HG02840 (cell line): ENCODE measurements at regions not wholly inside any gene's neighbourhood (a gene's known extent, or its start where the extent isn't known, plus 50 kb on each side); places are given as distances from the start of the nearest gene placed in this dataset.

Experiments used
- ATAC-seq: cut with Tn5 transposase; IDR thresholded peaks from one replicate; pipeline ENCODE4 v1.9.1; 2021; ENCODE audit warnings: mild to moderate bottlenecking, moderate library complexity, moderate number of reproducible peaks; ENCODE audit not compliant: unreplicated experiment, low FRiP score

DNA sequence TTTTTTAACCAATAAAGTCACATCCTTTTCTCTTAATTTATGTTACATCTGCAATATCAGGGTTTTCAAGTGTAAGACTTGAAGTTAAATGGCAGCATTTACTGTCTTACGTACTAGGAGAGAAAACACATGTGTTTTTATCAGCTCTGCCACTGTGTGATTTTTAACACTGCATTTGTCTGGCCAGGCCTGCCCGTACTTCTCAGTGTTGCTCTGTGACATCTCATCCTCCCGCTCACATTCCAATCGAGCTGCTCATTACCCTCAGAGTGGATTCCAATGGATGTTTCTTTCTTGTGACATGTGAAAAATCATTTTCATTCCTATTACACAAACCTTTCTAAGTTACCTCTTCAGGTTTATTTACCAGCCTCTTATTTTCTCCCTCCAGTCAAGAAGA lies 420.3 kb downstream of the FAT4 start:
- no peak for ATAC-seq

- no peak for ATAC-seq
These were observed 421.3 kb downstream of the FAT4 start for GRCh38 chr4:125736057-125736456.

- ATAC-seq: no peak
These were observed 425.0 kb downstream of the FAT4 start for GRCh38 chr4:125739760-125740159.

- ATAC-seq: no peak
These were observed 427.2 kb downstream of the FAT4 start for GRCh38 chr4:125741825-125742452.

DNA sequence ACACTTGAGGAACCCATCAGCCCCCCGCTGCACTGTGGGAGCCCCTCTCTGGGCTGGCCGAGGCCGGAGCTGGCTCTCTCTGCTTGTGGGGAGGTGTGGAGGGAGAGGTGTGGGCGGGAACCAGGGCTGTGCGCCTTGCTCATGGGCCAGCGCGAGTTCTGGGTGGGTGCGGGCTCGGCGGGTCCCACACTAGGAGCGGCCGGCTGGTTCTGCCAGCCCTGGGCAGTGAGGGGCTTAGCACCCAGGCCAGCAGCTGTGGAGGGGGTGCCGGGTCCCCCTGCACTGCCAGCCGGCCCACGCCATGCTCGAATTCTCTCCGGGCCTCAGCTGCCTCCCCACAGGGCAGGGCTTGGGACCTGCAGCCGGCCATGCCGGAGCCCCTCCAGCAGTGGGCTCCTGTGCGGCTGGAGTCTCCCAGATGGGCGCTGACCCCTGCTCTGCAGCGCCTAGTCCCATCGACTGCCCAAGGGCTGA lies 430.2 kb downstream of the FAT4 start:
- ATAC-seq: no peak

DNA sequence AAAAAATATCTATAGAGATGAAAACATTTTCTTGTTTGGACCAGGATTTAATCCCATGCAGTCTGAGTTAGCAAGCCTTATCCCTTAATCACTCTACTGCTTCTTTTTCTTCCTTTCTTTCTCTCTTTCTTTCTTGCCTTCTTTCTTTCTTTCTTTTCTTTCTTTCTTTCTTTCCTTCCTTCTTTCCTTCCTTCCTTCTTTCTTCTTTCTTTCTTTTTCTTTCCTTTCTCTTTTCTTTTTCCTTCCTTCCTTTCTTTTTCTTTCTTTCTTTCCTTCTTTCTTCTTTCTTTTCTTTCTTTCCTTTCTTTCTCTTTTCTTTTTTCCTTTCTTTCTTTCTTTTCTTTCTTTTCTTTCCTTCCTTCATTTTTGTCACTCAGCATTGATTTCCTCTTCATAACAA lies 434.6 kb downstream of the FAT4 start:
- ATAC-seq: no peak

- ATAC-seq: no peak
These were observed 435.6 kb downstream of the FAT4 start for GRCh38 chr4:125750399-125750798.

DNA sequence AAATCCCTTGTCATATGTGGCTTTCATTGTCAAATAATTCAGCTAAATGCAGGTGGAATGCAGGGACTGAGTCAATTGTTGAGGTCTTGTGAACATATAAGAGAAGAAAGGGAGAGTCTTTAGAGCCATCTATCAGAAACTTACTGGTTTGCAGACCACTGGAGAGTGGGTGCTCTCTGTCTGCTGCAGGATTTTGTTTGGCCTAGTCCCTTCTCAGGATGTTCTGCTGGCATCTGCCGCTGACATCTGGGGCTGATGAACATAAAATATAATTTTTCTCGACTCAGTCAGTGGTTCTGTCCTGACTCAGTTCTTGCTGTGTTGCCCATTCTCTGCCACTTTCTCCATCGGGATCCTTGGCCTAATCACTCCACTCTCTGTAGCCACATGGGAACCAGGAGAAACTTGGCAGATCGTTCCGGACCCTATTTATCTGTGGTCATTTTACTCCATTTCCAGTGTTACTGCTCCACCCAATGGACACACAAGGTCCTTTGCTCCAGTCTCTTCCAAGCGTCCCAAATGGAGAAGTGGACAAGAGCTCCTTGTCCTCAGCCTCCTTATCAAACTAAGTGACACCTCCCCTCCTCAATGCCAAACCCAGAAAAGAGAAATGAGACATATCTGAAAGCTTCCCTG lies 436.2 kb downstream of the FAT4 start:
- no peak for ATAC-seq

DNA sequence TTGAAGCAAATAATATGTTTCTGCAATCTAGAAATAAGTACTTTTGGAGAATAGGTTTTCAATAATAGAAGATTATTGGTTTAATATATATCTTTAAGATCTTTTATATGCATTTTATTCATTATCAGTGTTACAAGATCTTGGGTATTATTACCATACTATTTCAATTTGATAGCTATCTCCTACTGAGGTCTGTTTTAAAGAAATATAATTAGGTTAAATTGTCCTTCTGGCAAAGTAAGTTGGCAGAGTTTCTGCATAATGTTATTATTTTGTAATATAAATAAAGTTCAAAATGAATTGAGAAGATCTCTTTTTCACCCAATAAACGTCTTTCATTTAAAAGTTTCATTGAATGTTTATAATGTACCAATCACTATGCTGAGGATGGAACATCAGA lies 443.7 kb downstream of the FAT4 start:
- ATAC-seq: no peak

GRCh38 chr4:125760201-125760819 lies 445.6 kb downstream of the FAT4 start:
- ATAC-seq: no peak

- no peak for ATAC-seq
These were observed 446.2 kb downstream of the FAT4 start for GRCh38 chr4:125760956-125761355.

GRCh38 chr4:125762537-125762936 lies 447.8 kb downstream of the FAT4 start:
- no peak for ATAC-seq

GRCh38 chr4:125765941-125766340 lies 451.2 kb downstream of the FAT4 start:
- no peak for ATAC-seq

GRCh38 chr4:125770814-125771398 lies 456.2 kb downstream of the FAT4 start:
- no peak for ATAC-seq

GRCh38 chr4:125772680-125773079 lies 457.9 kb downstream of the FAT4 start:
- peak; percentile 50 for ATAC-seq

GRCh38 chr4:125773502-125773901 lies 458.7 kb downstream of the FAT4 start:
- ATAC-seq: no peak

GRCh38 chr4:125773931-125774330 lies 459.2 kb downstream of the FAT4 start:
- ATAC-seq: no peak

DNA sequence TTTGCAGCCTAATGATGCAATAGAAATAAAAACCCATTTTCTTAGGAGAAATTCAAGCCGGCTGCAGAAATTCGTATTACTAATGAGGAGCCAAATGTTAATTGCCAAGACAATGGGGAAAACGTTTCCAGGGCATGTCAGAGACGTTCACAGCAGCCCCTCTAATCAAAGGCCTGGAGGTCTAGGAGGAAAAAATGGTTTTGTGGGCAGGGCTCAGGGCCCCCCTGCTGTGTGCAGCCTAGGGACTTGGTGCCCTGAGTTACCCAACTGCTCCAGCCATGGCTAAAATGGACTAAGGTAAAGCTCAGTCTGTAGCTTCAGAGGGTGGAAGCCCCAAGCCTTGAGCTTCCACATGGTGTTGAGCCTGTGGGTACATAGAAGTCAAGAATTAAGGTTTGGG lies 461.4 kb downstream of the FAT4 start:
- no peak for ATAC-seq

- no peak for ATAC-seq
These were observed 465.4 kb downstream of the FAT4 start for GRCh38 chr4:125780164-125780563.

GRCh38 chr4:125780747-125781146 lies 466.0 kb downstream of the FAT4 start:
- ATAC-seq: no peak

DNA sequence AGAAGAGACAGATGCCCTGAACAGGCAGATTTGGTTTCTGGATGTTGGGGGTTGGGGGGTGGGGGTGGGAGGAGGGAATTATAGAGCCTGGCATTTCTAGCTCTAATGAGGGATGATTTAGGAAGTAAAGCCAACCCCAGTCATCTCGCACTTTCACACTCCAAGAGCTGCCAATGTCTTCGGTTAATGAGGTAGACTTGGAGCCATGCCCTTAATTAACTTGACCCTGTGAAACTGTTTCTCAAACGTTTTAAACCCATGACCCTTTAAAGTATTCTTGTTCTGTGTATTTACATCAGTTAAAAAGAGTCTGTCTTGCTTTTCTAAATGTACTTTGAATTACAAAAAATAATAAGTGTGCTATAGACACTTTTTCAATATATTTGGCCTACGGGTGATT lies 466.9 kb downstream of the FAT4 start:
- no peak for ATAC-seq

DNA sequence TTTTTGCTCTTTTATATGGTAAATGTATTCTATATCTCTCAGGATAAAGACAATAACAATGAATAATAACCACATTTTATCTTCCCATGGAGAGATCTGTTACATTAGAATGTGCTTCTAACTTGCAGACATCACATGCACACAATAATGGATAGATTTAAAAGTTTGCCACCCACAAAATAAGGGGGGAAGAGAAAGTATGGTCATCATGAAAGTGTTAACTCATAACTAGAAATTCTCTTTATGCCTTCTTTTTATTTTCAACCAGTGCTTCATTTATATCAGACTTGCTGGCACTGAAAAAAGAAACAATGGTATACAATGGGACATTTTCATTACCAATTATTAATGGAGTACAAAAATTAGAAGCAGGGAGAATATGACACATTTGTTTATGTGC lies 470.0 kb downstream of the FAT4 start:
- no peak for ATAC-seq
